ENCODE measurements at regions not wholly inside any gene's neighbourhood (a gene's known extent, or its start where the extent isn't known, plus 50 kb on each side); places are given as distances from the start of the nearest gene placed in this dataset.

DNA sequence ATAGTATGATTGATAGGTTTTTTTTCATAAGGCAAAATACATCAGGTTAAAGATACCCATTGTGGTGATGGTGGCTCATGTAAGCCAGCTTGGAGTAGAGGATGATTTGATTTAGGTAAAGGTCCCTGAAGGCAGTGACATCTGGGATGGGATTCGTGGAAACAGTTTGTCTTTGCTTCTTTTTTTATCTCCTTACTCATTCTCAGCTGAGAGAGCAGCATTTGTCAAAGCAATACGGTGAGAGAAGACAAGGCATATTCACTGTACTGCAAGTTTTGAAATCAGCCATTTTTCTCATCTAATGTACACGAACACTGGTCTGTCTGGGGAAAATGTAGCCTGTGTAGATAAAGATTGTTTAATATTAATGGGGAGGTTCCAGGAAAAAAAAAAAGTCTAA, 749.1 kb downstream of the SQOR start:
- TF ChIP-seq NCOA1 (CRISPR knock-in tag; IDR thresholded peaks at IDR 0.05) (no peak), MXD4 (CRISPR knock-in tag; IDR thresholded peaks at IDR 0.05) (no peak), POLR2A (IDR thresholded peaks at IDR 0.05; ENCODE audit: insufficient read depth in 1 of 2, low read depth in 2 of 2, low read length in 2 of 2) (no peak), CBX5 (CRISPR knock-in tag; IDR thresholded peaks at IDR 0.05; ENCODE audit: borderline replicate concordance) (no peak), WIZ (CRISPR knock-in tag; IDR thresholded peaks at IDR 0.05) (no peak), RFX5 (IDR thresholded peaks at IDR 0.05; ENCODE audit: low read depth, low read length) (no peak), NR1H2 (CRISPR knock-in tag; IDR thresholded peaks at IDR 0.05; ENCODE audit: borderline replicate concordance, low read depth) (no peak), MXI1 (IDR thresholded peaks at IDR 0.05; ENCODE audit: borderline replicate concordance, low read depth, low read length) (no peak), FIP1L1 (IDR thresholded peaks at IDR 0.05; ENCODE audit: borderline replicate concordance, insufficient read depth, low read depth, low read length) (no peak), HCFC1 (IDR thresholded peaks at IDR 0.05; ENCODE audit: low read depth, low read length) (no peak), CBX2 (IDR thresholded peaks at IDR 0.05; ENCODE audit: low read depth, low read length) (no peak), CBX2 (CRISPR knock-in tag; IDR thresholded peaks at IDR 0.05; ENCODE audit: low read depth) (no peak)
- TF ChIP-seq, protein P1, sequence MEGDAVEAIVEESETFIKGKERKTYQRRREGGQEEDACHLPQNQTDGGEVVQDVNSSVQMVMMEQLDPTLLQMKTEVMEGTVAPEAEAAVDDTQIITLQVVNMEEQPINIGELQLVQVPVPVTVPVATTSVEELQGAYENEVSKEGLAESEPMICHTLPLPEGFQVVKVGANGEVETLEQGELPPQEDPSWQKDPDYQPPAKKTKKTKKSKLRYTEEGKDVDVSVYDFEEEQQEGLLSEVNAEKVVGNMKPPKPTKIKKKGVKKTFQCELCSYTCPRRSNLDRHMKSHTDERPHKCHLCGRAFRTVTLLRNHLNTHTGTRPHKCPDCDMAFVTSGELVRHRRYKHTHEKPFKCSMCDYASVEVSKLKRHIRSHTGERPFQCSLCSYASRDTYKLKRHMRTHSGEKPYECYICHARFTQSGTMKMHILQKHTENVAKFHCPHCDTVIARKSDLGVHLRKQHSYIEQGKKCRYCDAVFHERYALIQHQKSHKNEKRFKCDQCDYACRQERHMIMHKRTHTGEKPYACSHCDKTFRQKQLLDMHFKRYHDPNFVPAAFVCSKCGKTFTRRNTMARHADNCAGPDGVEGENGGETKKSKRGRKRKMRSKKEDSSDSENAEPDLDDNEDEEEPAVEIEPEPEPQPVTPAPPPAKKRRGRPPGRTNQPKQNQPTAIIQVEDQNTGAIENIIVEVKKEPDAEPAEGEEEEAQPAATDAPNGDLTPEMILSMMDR (CRISPR knock-in tag; IDR thresholded peaks at IDR 0.05), result no peak
- TF ChIP-seq, protein P2, sequence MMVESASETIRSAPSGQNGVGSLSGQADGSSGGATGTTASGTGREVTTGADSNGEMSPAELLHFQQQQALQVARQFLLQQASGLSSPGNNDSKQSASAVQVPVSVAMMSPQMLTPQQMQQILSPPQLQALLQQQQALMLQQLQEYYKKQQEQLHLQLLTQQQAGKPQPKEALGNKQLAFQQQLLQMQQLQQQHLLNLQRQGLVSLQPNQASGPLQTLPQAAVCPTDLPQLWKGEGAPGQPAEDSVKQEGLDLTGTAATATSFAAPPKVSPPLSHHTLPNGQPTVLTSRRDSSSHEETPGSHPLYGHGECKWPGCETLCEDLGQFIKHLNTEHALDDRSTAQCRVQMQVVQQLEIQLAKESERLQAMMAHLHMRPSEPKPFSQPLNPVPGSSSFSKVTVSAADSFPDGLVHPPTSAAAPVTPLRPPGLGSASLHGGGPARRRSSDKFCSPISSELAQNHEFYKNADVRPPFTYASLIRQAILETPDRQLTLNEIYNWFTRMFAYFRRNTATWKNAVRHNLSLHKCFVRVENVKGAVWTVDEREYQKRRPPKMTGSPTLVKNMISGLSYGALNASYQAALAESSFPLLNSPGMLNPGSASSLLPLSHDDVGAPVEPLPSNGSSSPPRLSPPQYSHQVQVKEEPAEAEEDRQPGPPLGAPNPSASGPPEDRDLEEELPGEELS (CRISPR knock-in tag; IDR thresholded peaks at IDR 0.05), result no peak
- TF ChIP-seq, protein P3, sequence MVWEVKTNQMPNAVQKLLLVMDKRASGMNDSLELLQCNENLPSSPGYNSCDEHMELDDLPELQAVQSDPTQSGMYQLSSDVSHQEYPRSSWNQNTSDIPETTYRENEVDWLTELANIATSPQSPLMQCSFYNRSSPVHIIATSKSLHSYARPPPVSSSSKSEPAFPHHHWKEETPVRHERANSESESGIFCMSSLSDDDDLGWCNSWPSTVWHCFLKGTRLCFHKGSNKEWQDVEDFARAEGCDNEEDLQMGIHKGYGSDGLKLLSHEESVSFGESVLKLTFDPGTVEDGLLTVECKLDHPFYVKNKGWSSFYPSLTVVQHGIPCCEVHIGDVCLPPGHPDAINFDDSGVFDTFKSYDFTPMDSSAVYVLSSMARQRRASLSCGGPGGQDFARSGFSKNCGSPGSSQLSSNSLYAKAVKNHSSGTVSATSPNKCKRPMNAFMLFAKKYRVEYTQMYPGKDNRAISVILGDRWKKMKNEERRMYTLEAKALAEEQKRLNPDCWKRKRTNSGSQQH (CRISPR knock-in tag; IDR thresholded peaks at IDR 0.05; ENCODE audit: low read depth), result no peak
